Astrocyte (in vitro differentiated cells and primary cell): ENCODE measurements at regions not wholly inside any gene's neighbourhood (a gene's known extent, or its start where the extent isn't known, plus 50 kb on each side); places are given as distances from the start of the nearest gene placed in this dataset.

Experiments used
- DNase-seq: peaks from one replicate; pipeline ENCODE4 v3.0.0-alpha.2; 2010; ENCODE audit warnings: low read depth
- FAIRE-seq: peaks from 2 replicates; lab custom pipeline; 2011; peaks lifted over from hg19 to GRCh38; lab: Jason Lieb, UNC
- H2AFZ ChIP-seq: 2 replicates; pipeline ENCODE4 v1.6.0; 2012; ENCODE audit warnings: low read depth, low read length, inconsistent platforms
- H3K27ac ChIP-seq: 2 replicates; pipeline ENCODE4 v1.5.1; 2011; ENCODE audit warnings: low read depth, low read length, inconsistent platforms
- H3K27me3 ChIP-seq: 2 replicates; pipeline ENCODE4 v1.6.0; 2011; ENCODE audit warnings: low read length, inconsistent platforms; ENCODE audit not compliant: insufficient read depth
- H3K36me3 ChIP-seq: 2 replicates; pipeline ENCODE4 v1.5.1; 2011; ENCODE audit warnings: low read length, inconsistent platforms; ENCODE audit not compliant: insufficient read depth
- H3K4me1 ChIP-seq: 2 replicates; pipeline ENCODE4 v1.5.1; 2011; ENCODE audit warnings: low read length, inconsistent platforms; ENCODE audit not compliant: insufficient read depth
- H3K4me2 ChIP-seq: 2 replicates; pipeline ENCODE4 v1.6.0; 2012; ENCODE audit warnings: low read length, inconsistent platforms
- H3K4me3 ChIP-seq: 2 replicates; pipeline ENCODE4 v1.5.1; 2011; ENCODE audit warnings: low read depth, mild to moderate bottlenecking, low read length, inconsistent platforms; ENCODE audit not compliant: insufficient read depth
- H3K79me2 ChIP-seq: 2 replicates; pipeline ENCODE4 v1.6.0; 2012; ENCODE audit warnings: mild to moderate bottlenecking, low read length, inconsistent platforms; ENCODE audit not compliant: insufficient read depth
- H3K9ac ChIP-seq: 2 replicates; pipeline ENCODE4 v1.6.0; 2012; ENCODE audit warnings: mild to moderate bottlenecking, low read length, inconsistent platforms
- H3K9me3 ChIP-seq: 2 replicates; pipeline ENCODE4 v1.5.1; 2012; ENCODE audit warnings: low read depth, mild to moderate bottlenecking, low read length, inconsistent platforms; ENCODE audit not compliant: insufficient read depth
- H4K20me1 ChIP-seq: 2 replicates; pipeline ENCODE4 v1.6.0; 2012; ENCODE audit warnings: low read length, inconsistent platforms; ENCODE audit not compliant: insufficient read depth
- H3K27ac Mint-ChIP-seq: one replicate; pipeline ENCODE4 v1.8.0; 2021; ENCODE audit warnings: mild to moderate bottlenecking, mixed read lengths; ENCODE audit not compliant: unreplicated experiment
- H3K27me3 Mint-ChIP-seq: one replicate; pipeline ENCODE4 v1.8.0; 2021; ENCODE audit warnings: low read depth, mixed read lengths; ENCODE audit not compliant: unreplicated experiment
- H3K36me3 Mint-ChIP-seq: one replicate; pipeline ENCODE4 v1.8.0; 2021; ENCODE audit warnings: low read depth, mixed read lengths; ENCODE audit not compliant: unreplicated experiment
- H3K4me1 Mint-ChIP-seq: one replicate; pipeline ENCODE4 v1.8.0; 2021; ENCODE audit warnings: low read depth, mixed read lengths; ENCODE audit not compliant: unreplicated experiment
- H3K4me3 Mint-ChIP-seq: one replicate; pipeline ENCODE4 v1.8.0; 2021; ENCODE audit warnings: mild to moderate bottlenecking, moderate library complexity, mixed read lengths; ENCODE audit not compliant: unreplicated experiment
- H3K9me3 Mint-ChIP-seq: one replicate; pipeline ENCODE4 v1.8.0; 2021; ENCODE audit warnings: mild to moderate bottlenecking, mixed read lengths; ENCODE audit not compliant: unreplicated experiment
- CTCF ChIP-seq: IDR thresholded peaks from 2 replicates; pipeline ENCODE4 v1.5.1; 2011; ENCODE audit warnings: low read depth, mild to moderate bottlenecking, inconsistent platforms, low read length, moderate library complexity; ENCODE audit not compliant: insufficient read depth
- EZH2 ChIP-seq: IDR thresholded peaks from 2 replicates; pipeline ENCODE4 v1.6.1; 2012; ENCODE audit warnings: mild to moderate bottlenecking, low read length, inconsistent platforms; ENCODE audit not compliant: insufficient read depth

- Mint-ChIP-seq H3K4me3 (no peak overlapping the region), H3K4me1 (peaks cover 1% of the 10 kb centered on the region), H3K36me3 (no peaks in the 10 kb centered on the region), H3K9me3 (no peaks in the 10 kb centered on the region), H3K27ac (no peak overlapping the region), H3K27me3 (no peaks in the 10 kb centered on the region)
- no peak for DNase-seq
- Histone ChIP-seq H3K4me2 (no peak overlapping the region), H3K4me1 (no peaks in the 10 kb centered on the region), H3K9ac (no peak overlapping the region), H3K27ac (no peak overlapping the region), H3K79me2 (no peaks in the 10 kb centered on the region), H3K4me3 (no peak overlapping the region), H3K36me3 (no peaks in the 10 kb centered on the region), H4K20me1 (no peaks in the 10 kb centered on the region), H2AFZ (no peak overlapping the region), H3K27me3 (no peaks in the 10 kb centered on the region), H3K9me3 (no peaks in the 10 kb centered on the region)
- FAIRE-seq = no peak
- TF ChIP-seq CTCF (no peak), EZH2 (no peak)
Observed at GRCh38 chr13:34884366-34884765, 57.7 kb upstream of the NBEA start.

- Histone ChIP-seq H4K20me1 (no peaks in the 10 kb centered on the region), H3K27me3 (no peaks in the 10 kb centered on the region), H3K4me3 (no peak overlapping the region), H2AFZ (no peak overlapping the region), H3K27ac (no peak overlapping the region), H3K9me3 (no peaks in the 10 kb centered on the region), H3K9ac (no peak overlapping the region), H3K79me2 (no peaks in the 10 kb centered on the region), H3K4me2 (no peak overlapping the region), H3K4me1 (no peaks in the 10 kb centered on the region), H3K36me3 (no peaks in the 10 kb centered on the region)
- Mint-ChIP-seq H3K4me3 (no peak overlapping the region), H3K36me3 (no peaks in the 10 kb centered on the region), H3K9me3 (no peaks in the 10 kb centered on the region), H3K27ac (no peak overlapping the region), H3K27me3 (no peaks in the 10 kb centered on the region), H3K4me1 (peaks cover 1% of the 10 kb centered on the region)
- TF ChIP-seq EZH2 (no peak), CTCF (no peak)
- DNase-seq (no peak), FAIRE-seq (no peak)
Observed at GRCh38 chr13:34886121-34886875, 55.8 kb upstream of the NBEA start.

GRCh38 chr13:34886987-34887386 lies 55.1 kb upstream of the NBEA start:
- Histone ChIP-seq H3K9me3 (no peaks in the 10 kb centered on the region), H3K9ac (no peak overlapping the region), H3K27me3 (no peaks in the 10 kb centered on the region), H3K4me3 (no peak overlapping the region), H2AFZ (no peak overlapping the region), H4K20me1 (no peaks in the 10 kb centered on the region), H3K4me2 (no peak overlapping the region), H3K36me3 (no peaks in the 10 kb centered on the region), H3K4me1 (no peaks in the 10 kb centered on the region), H3K27ac (no peak overlapping the region), H3K79me2 (no peaks in the 10 kb centered on the region)
- no peak for FAIRE-seq
- H3K4me3 Mint-ChIP-seq = no peak overlapping the region
- no peaks in the 10 kb centered on the region for H3K36me3 Mint-ChIP-seq
- DNase-seq = no peak
- TF ChIP-seq CTCF (no peak), EZH2 (no peak)
- H3K4me1 Mint-ChIP-seq = peaks cover 1% of the 10 kb centered on the region
- no peaks in the 10 kb centered on the region for H3K27me3 Mint-ChIP-seq
- no peak overlapping the region for H3K27ac Mint-ChIP-seq
- no peaks in the 10 kb centered on the region for H3K9me3 Mint-ChIP-seq
